ENCODE measurements at regions not wholly inside any gene's neighbourhood (a gene's known extent, or its start where the extent isn't known, plus 50 kb on each side); places are given as distances from the start of the nearest gene placed in this dataset.

GRCh38 chr2:196331851-196332250, 160.5 kb upstream of the STK17B start:
- DNase-seq (ENCODE audit: extremely low spot score), result no peak
- TF ChIP-seq FOXK2 (IDR thresholded peaks at IDR 0.05), result no peak
- TF ChIP-seq ARNT (IDR thresholded peaks at IDR 0.05), result no peak
- TF ChIP-seq FOXA1 (IDR thresholded peaks at IDR 0.05), result no peak
- TF ChIP-seq HDGF (IDR thresholded peaks at IDR 0.05; ENCODE audit: borderline replicate concordance), result no peak
- no peak for TF ChIP-seq FOXM1 (IDR thresholded peaks at IDR 0.05; ENCODE audit: borderline replicate concordance)
- no peak for TF ChIP-seq LEF1 (IDR thresholded peaks at IDR 0.05; ENCODE audit: borderline replicate concordance)
- TF ChIP-seq SP1 (IDR thresholded peaks at IDR 0.05), result no peak
- no peak for TF ChIP-seq ZNF384 (IDR thresholded peaks at IDR 0.05)
- TF ChIP-seq CTBP1 (IDR thresholded peaks at IDR 0.05; ENCODE audit: borderline replicate concordance), result no peak
- TF ChIP-seq, protein P1, sequence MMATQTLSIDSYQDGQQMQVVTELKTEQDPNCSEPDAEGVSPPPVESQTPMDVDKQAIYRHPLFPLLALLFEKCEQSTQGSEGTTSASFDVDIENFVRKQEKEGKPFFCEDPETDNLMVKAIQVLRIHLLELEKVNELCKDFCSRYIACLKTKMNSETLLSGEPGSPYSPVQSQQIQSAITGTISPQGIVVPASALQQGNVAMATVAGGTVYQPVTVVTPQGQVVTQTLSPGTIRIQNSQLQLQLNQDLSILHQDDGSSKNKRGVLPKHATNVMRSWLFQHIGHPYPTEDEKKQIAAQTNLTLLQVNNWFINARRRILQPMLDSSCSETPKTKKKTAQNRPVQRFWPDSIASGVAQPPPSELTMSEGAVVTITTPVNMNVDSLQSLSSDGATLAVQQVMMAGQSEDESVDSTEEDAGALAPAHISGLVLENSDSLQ (IDR thresholded peaks at IDR 0.05), result no peak
- TF ChIP-seq ELF4 (IDR thresholded peaks at IDR 0.05), result no peak
- no peak for TF ChIP-seq NFRKB (IDR thresholded peaks at IDR 0.05)
- no peak for TF ChIP-seq L3MBTL2 (conservative IDR thresholded peaks at IDR 0.05)
- no peak for TF ChIP-seq BHLHE40 (IDR thresholded peaks at IDR 0.05; ENCODE audit: borderline replicate concordance)
- POLR2A ChIA-PET, result no interaction called here
- CTCF ChIA-PET, result no interaction called here

- ChIA-PET CTCF (no interaction called here), POLR2A (no interaction called here)
- TF ChIP-seq FOXK2 (IDR thresholded peaks at IDR 0.05) (no peak), HDGF (IDR thresholded peaks at IDR 0.05; ENCODE audit: borderline replicate concordance) (no peak), SUZ12 (IDR thresholded peaks at IDR 0.05) (no peak), L3MBTL2 (conservative IDR thresholded peaks at IDR 0.05) (no peak), NFRKB (IDR thresholded peaks at IDR 0.05) (no peak), ARNT (IDR thresholded peaks at IDR 0.05) (no peak), ELF4 (IDR thresholded peaks at IDR 0.05) (no peak), CTBP1 (IDR thresholded peaks at IDR 0.05; ENCODE audit: borderline replicate concordance) (no peak), FOXM1 (IDR thresholded peaks at IDR 0.05; ENCODE audit: borderline replicate concordance) (no peak), ZNF384 (IDR thresholded peaks at IDR 0.05) (no peak), BHLHE40 (IDR thresholded peaks at IDR 0.05; ENCODE audit: borderline replicate concordance) (no peak), FOXA1 (IDR thresholded peaks at IDR 0.05) (no peak), SP1 (IDR thresholded peaks at IDR 0.05) (no peak), TARDBP (IDR thresholded peaks at IDR 0.05) (no peak)
- no peak for DNase-seq (ENCODE audit: extremely low spot score)
Observed at GRCh38 chr2:196333397-196333796, 162.0 kb upstream of the STK17B start.

DNA sequence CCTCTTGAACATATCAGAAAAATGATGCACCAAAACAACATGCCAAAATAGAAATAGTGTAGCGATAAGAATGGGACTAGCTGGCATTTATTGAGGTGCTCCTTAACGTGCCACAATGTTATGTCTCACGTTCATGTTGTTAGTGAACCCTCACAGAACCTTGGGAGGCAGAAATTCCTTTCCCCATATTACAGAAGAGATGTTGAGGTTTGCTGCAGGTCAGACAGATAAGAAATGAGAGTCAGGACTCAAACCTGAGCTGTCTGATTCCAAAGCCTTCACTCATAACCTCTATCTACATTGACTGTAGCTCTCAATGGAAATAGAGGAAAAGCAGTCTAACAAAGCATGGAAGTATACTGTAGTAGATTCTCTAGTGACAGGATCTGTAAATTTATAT, 163.3 kb upstream of the STK17B start:
- CTCF ChIA-PET, result interaction anchor here (0.7 kb wide), 1 partner anchor 117 kb away, joined by 3 read pairs; no protein-coding TSS in a partner anchor
- no peak for DNase-seq (ENCODE audit: extremely low spot score)
- TF ChIP-seq SUZ12 (IDR thresholded peaks at IDR 0.05), result no peak
- no peak for TF ChIP-seq BHLHE40 (IDR thresholded peaks at IDR 0.05; ENCODE audit: borderline replicate concordance)
- TF ChIP-seq ELF4 (IDR thresholded peaks at IDR 0.05), result no peak
- TF ChIP-seq FOXM1 (IDR thresholded peaks at IDR 0.05; ENCODE audit: borderline replicate concordance), result no peak
- TF ChIP-seq, protein P1 (IDR thresholded peaks at IDR 0.05), result no peak
- TF ChIP-seq FOXA1 (IDR thresholded peaks at IDR 0.05), result no peak
- TF ChIP-seq CTBP1 (IDR thresholded peaks at IDR 0.05; ENCODE audit: borderline replicate concordance), result no peak
- TF ChIP-seq SP1 (IDR thresholded peaks at IDR 0.05), result no peak
- no peak for TF ChIP-seq LEF1 (IDR thresholded peaks at IDR 0.05; ENCODE audit: borderline replicate concordance)
- TF ChIP-seq HDGF (IDR thresholded peaks at IDR 0.05; ENCODE audit: borderline replicate concordance), result no peak
- TF ChIP-seq ZNF384 (IDR thresholded peaks at IDR 0.05), result no peak
- no peak for TF ChIP-seq TARDBP (IDR thresholded peaks at IDR 0.05)
- no peak for TF ChIP-seq NFRKB (IDR thresholded peaks at IDR 0.05)
- TF ChIP-seq FOXK2 (IDR thresholded peaks at IDR 0.05), result no peak
- no peak for TF ChIP-seq ARNT (IDR thresholded peaks at IDR 0.05)
- POLR2A ChIA-PET, result no interaction called here

- ChIA-PET CTCF (interaction anchor here (1.4 kb wide), 1 partner anchor 266 kb away, joined by 3 read pairs; the partner anchor contains the start of gene DNAH7), POLR2A (no interaction called here)
- no peak for DNase-seq (ENCODE audit: extremely low spot score)
- TF ChIP-seq L3MBTL2 (conservative IDR thresholded peaks at IDR 0.05) (no peak), CTBP1 (IDR thresholded peaks at IDR 0.05; ENCODE audit: borderline replicate concordance) (no peak), HDGF (IDR thresholded peaks at IDR 0.05; ENCODE audit: borderline replicate concordance) (no peak), BHLHE40 (IDR thresholded peaks at IDR 0.05; ENCODE audit: borderline replicate concordance) (no peak)
Observed at GRCh38 chr2:196335221-196335634, 163.8 kb upstream of the STK17B start.

DNA sequence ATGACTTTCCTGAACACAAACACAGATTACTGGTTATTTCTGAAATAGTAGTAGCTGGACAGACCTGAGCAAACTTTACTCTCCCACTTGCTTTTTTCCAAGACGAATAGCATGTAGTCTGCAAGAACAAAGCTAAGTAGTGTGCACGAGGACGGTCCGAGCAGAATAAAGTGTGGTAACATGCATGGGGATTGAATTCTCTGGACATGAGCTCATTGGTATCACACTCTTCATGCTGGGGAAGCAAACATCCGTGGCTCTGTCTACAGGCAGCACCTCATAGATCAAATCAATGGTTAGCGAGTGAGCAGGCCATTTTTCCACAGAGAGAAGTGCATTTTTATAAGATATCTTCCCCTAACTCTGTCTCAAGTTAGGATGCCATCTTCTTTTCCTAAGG, 164.8 kb upstream of the STK17B start:
- TF ChIP-seq ZNF384 (IDR thresholded peaks at IDR 0.05) (no peak), FOXK2 (IDR thresholded peaks at IDR 0.05) (no peak), FOXM1 (IDR thresholded peaks at IDR 0.05; ENCODE audit: borderline replicate concordance) (no peak), ARNT (IDR thresholded peaks at IDR 0.05) (no peak), HDGF (IDR thresholded peaks at IDR 0.05; ENCODE audit: borderline replicate concordance) (no peak), CTBP1 (IDR thresholded peaks at IDR 0.05; ENCODE audit: borderline replicate concordance) (no peak), TARDBP (IDR thresholded peaks at IDR 0.05) (no peak), BHLHE40 (IDR thresholded peaks at IDR 0.05; ENCODE audit: borderline replicate concordance) (no peak), NFRKB (IDR thresholded peaks at IDR 0.05) (no peak), ELF4 (IDR thresholded peaks at IDR 0.05) (no peak), FOXA1 (IDR thresholded peaks at IDR 0.05) (no peak), SP1 (IDR thresholded peaks at IDR 0.05) (no peak), SUZ12 (IDR thresholded peaks at IDR 0.05) (no peak)
- TF ChIP-seq, protein P1 (IDR thresholded peaks at IDR 0.05), result no peak
- no peak for DNase-seq (ENCODE audit: extremely low spot score)
- CTCF ChIA-PET, result interaction anchor here (0.7 to 2.3 kb wide), 3 partner anchors 38 to 267 kb away, joined by 3 to 7 read pairs (median 3); partner anchors contain the start of gene DNAH7
- POLR2A ChIA-PET, result no interaction called here

- CTCF ChIA-PET, result interaction anchor here (0.6 to 2.3 kb wide), 7 partner anchors 21 to 268 kb away, joined by 3 to 7 read pairs (median 3); partner anchors contain the start of gene DNAH7
- DNase-seq (ENCODE audit: extremely low spot score), result no peak
- TF ChIP-seq NFRKB (IDR thresholded peaks at IDR 0.05) (no peak), CTBP1 (IDR thresholded peaks at IDR 0.05; ENCODE audit: borderline replicate concordance) (no peak)
- POLR2A ChIA-PET, result no interaction called here
Observed at GRCh38 chr2:196336715-196337114, 165.3 kb upstream of the STK17B start.

All from HEK293T (cell line).